ENCODE measurements at regions not wholly inside any gene's neighbourhood (a gene's known extent, or its start where the extent isn't known, plus 50 kb on each side); places are given as distances from the start of the nearest gene placed in this dataset.

DNA sequence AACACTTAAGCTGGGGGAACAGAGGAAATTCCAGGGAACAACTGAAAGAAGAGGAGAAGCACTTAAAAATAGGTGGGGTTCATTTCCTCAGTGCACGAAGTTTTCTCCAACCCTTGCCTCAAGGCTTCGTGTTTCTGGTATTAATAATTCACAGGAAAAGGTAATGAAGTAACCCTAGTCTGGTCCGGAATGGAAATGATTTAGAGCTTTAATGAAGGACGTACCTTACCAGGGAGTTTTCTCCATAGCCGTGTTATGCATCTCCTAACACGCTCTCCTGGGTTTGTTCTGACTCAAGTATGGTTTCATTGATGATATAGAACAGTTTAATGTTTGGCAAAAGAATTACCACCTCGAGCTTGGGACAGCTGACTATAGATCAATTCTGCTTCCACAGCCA, 214.2 kb downstream of the MTX2 start:
- TF ChIP-seq EGR1 (IDR thresholded peaks at IDR 0.05; ENCODE audit: low read depth in 2 of 2), result no peak
- TF ChIP-seq, protein P1, sequence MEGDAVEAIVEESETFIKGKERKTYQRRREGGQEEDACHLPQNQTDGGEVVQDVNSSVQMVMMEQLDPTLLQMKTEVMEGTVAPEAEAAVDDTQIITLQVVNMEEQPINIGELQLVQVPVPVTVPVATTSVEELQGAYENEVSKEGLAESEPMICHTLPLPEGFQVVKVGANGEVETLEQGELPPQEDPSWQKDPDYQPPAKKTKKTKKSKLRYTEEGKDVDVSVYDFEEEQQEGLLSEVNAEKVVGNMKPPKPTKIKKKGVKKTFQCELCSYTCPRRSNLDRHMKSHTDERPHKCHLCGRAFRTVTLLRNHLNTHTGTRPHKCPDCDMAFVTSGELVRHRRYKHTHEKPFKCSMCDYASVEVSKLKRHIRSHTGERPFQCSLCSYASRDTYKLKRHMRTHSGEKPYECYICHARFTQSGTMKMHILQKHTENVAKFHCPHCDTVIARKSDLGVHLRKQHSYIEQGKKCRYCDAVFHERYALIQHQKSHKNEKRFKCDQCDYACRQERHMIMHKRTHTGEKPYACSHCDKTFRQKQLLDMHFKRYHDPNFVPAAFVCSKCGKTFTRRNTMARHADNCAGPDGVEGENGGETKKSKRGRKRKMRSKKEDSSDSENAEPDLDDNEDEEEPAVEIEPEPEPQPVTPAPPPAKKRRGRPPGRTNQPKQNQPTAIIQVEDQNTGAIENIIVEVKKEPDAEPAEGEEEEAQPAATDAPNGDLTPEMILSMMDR (IDR thresholded peaks at IDR 0.05; ENCODE audit: low read depth, low read length, missing input control), result no peak
- TF ChIP-seq FOXA1 (IDR thresholded peaks at IDR 0.05), result no peak
- TF ChIP-seq TAF1 (conservative IDR thresholded peaks at IDR 0.05), result no peak
